ACC112 (cell line): ENCODE measurements at regions not wholly inside any gene's neighbourhood (a gene's known extent, or its start where the extent isn't known, plus 50 kb on each side); places are given as distances from the start of the nearest gene placed in this dataset.

ENCODE experiments used
- H2AFZ ChIP-seq: fragments of 200-600 bp; sonication (generic); one replicate; pipeline ENCODE4 v1.6.0; 2017; ENCODE audit warnings: antibody characterized with exemption, low read length; ENCODE audit not compliant: unreplicated experiment
- H3K27ac ChIP-seq: fragments of 200-600 bp; sonication (generic); 2 replicates; pipeline ENCODE4 v1.5.1; 2014; ENCODE audit warnings: low read depth, mild to moderate bottlenecking, antibody characterized with exemption, low read length, moderate library complexity
- H3K27me3 ChIP-seq: fragments of 200-600 bp; sonication (generic); 2 replicates; pipeline ENCODE4 v1.6.1; 2014; ENCODE audit warnings: mild to moderate bottlenecking, antibody characterized with exemption, low read length, moderate library complexity, mixed read lengths; ENCODE audit not compliant: insufficient read depth
- H3K36me3 ChIP-seq: fragments of 200-600 bp; sonication (generic); 2 replicates; pipeline ENCODE4 v1.6.1; 2016; ENCODE audit warnings: mild to moderate bottlenecking, antibody characterized with exemption, low read length, moderate library complexity, mixed read lengths; ENCODE audit not compliant: insufficient read depth
- H3K4me1 ChIP-seq: fragments of 200-600 bp; sonication (generic); one replicate; pipeline ENCODE4 v1.6.1; 2016; ENCODE audit warnings: low read length, mixed read lengths; ENCODE audit not compliant: insufficient read depth, unreplicated experiment, control insufficient read depth
- H3K4me3 ChIP-seq: fragments of 200-600 bp; sonication (generic); 2 replicates; pipeline ENCODE4 v1.5.1; 2014; ENCODE audit warnings: mild to moderate bottlenecking, low read depth, low read length
- H3K79me2 ChIP-seq: fragments of 200-600 bp; sonication (generic); one replicate; pipeline ENCODE4 v1.6.0; 2016; ENCODE audit warnings: low read length; ENCODE audit not compliant: control insufficient read depth, unreplicated experiment, insufficient read depth

- H3K27ac ChIP-seq: no peak overlapping the region
- H3K36me3 ChIP-seq: no peaks in the 10 kb centered on the region
- H3K79me2 ChIP-seq: no peaks in the 10 kb centered on the region
- no peaks in the 10 kb centered on the region for H3K27me3 ChIP-seq
- no peaks in the 10 kb centered on the region for H3K4me1 ChIP-seq
- no peak overlapping the region for H3K4me3 ChIP-seq
- H2AFZ ChIP-seq: no peak overlapping the region
These were observed 337.4 kb downstream of the NUAK1 start for GRCh38 chr12:105801351-105801750.

- Histone ChIP-seq H3K79me2 (no peaks in the 10 kb centered on the region), H2AFZ (no peak overlapping the region), H3K27ac (no peak overlapping the region), H3K4me3 (no peak overlapping the region), H3K36me3 (no peaks in the 10 kb centered on the region), H3K27me3 (no peaks in the 10 kb centered on the region), H3K4me1 (no peaks in the 10 kb centered on the region)
These were observed 335.5 kb downstream of the NUAK1 start for GRCh38 chr12:105803292-105803691.

GRCh38 chr12:105804591-105805265, 334.0 kb downstream of the NUAK1 start:
- Histone ChIP-seq H3K4me1 (no peaks in the 10 kb centered on the region), H3K4me3 (no peak overlapping the region), H3K36me3 (no peaks in the 10 kb centered on the region), H3K27me3 (no peaks in the 10 kb centered on the region), H3K27ac (no peak overlapping the region), H2AFZ (no peak overlapping the region), H3K79me2 (no peaks in the 10 kb centered on the region)

GRCh38 chr12:105805730-105806399, 332.9 kb downstream of the NUAK1 start:
- H3K27ac ChIP-seq: no peak overlapping the region
- no peaks in the 10 kb centered on the region for H3K27me3 ChIP-seq
- H3K79me2 ChIP-seq: no peaks in the 10 kb centered on the region
- H3K4me3 ChIP-seq: no peak overlapping the region
- no peaks in the 10 kb centered on the region for H3K4me1 ChIP-seq
- H3K36me3 ChIP-seq: no peaks in the 10 kb centered on the region
- H2AFZ ChIP-seq: no peak overlapping the region

GRCh38 chr12:105806400-105806770, 332.4 kb downstream of the NUAK1 start:
- H3K36me3 ChIP-seq: no peaks in the 10 kb centered on the region
- H3K4me3 ChIP-seq: no peak overlapping the region
- no peaks in the 10 kb centered on the region for H3K79me2 ChIP-seq
- no peak overlapping the region for H2AFZ ChIP-seq
- H3K27me3 ChIP-seq: no peaks in the 10 kb centered on the region
- H3K4me1 ChIP-seq: no peaks in the 10 kb centered on the region
- no peak overlapping the region for H3K27ac ChIP-seq

GRCh38 chr12:105812366-105812765, 326.4 kb downstream of the NUAK1 start:
- Histone ChIP-seq H3K27me3 (no peaks in the 10 kb centered on the region), H2AFZ (no peak overlapping the region), H3K27ac (no peak overlapping the region), H3K4me1 (no peaks in the 10 kb centered on the region), H3K36me3 (no peaks in the 10 kb centered on the region), H3K79me2 (no peaks in the 10 kb centered on the region), H3K4me3 (no peak overlapping the region)

- H3K4me1 ChIP-seq: no peaks in the 10 kb centered on the region
- H3K27ac ChIP-seq: no peak overlapping the region
- no peak overlapping the region for H2AFZ ChIP-seq
- H3K79me2 ChIP-seq: no peaks in the 10 kb centered on the region
- no peaks in the 10 kb centered on the region for H3K36me3 ChIP-seq
- H3K27me3 ChIP-seq: no peaks in the 10 kb centered on the region
- no peak overlapping the region for H3K4me3 ChIP-seq
These were observed 325.6 kb downstream of the NUAK1 start for GRCh38 chr12:105813201-105813600.

GRCh38 chr12:105814283-105814682, 324.5 kb downstream of the NUAK1 start:
- H3K27ac ChIP-seq: no peak overlapping the region

GRCh38 chr12:105819549-105819948, 319.2 kb downstream of the NUAK1 start:
- H3K4me3 ChIP-seq: no peak overlapping the region
- no peaks in the 10 kb centered on the region for H3K27me3 ChIP-seq
- H3K79me2 ChIP-seq: no peaks in the 10 kb centered on the region
- no peaks in the 10 kb centered on the region for H3K36me3 ChIP-seq
- no peak overlapping the region for H2AFZ ChIP-seq
- H3K27ac ChIP-seq: no peak overlapping the region
- H3K4me1 ChIP-seq: peaks cover 3% of the 10 kb centered on the region

More at GRCh38 chr12:105814283-105814682, 324.5 kb downstream of the NUAK1 start:
- Histone ChIP-seq H3K4me3 (no peak overlapping the region), H3K79me2 (no peaks in the 10 kb centered on the region), H3K36me3 (no peaks in the 10 kb centered on the region), H3K27me3 (no peaks in the 10 kb centered on the region), H3K4me1 (no peaks in the 10 kb centered on the region), H2AFZ (no peak overlapping the region)

- Histone ChIP-seq H2AFZ (no peak overlapping the region), H3K36me3 (no peaks in the 10 kb centered on the region), H3K79me2 (no peaks in the 10 kb centered on the region), H3K27ac (no peak overlapping the region), H3K4me1 (peaks cover 3% of the 10 kb centered on the region), H3K27me3 (no peaks in the 10 kb centered on the region), H3K4me3 (no peak overlapping the region)
These were observed 318.2 kb downstream of the NUAK1 start for GRCh38 chr12:105820429-105821125.
